Stimulated activated naive CD8-positive, alpha-beta T cell treated with anti-CD3 and anti-CD28 coated beads, Interleukin-15, Interleukin-2, amounts not matched to agents 100 ng/mL and 50 ng/mL, for 24 hours (primary cell): ENCODE measurements at regions not wholly inside any gene's neighbourhood (a gene's known extent, or its start where the extent isn't known, plus 50 kb on each side); places are given as distances from the start of the nearest gene placed in this dataset.
"Not testable (repeated sequence)": the region's sequence is repeated elsewhere in the genome, so short reads cannot be mapped to it uniquely, and the experiment has no call there.

Source experiments
- H3K27ac Mint-ChIP-seq: one replicate; pipeline ENCODE4 v1.8.0; 2021; ENCODE audit warnings: mild to moderate bottlenecking, mixed read lengths
- H3K27me3 Mint-ChIP-seq: one replicate; pipeline ENCODE4 v1.8.0; 2021; ENCODE audit warnings: mixed read lengths
- H3K36me3 Mint-ChIP-seq: one replicate; pipeline ENCODE4 v1.8.0; 2021; ENCODE audit warnings: low read depth, mixed read lengths
- H3K4me1 Mint-ChIP-seq: one replicate; pipeline ENCODE4 v1.8.0; 2021; ENCODE audit warnings: low read depth, mixed read lengths
- H3K4me3 Mint-ChIP-seq: one replicate; pipeline ENCODE4 v1.8.0; 2021; ENCODE audit warnings: mild to moderate bottlenecking, mixed read lengths
- H3K9me3 Mint-ChIP-seq: one replicate; pipeline ENCODE4 v1.8.0; 2021; ENCODE audit warnings: mixed read lengths

DNA sequence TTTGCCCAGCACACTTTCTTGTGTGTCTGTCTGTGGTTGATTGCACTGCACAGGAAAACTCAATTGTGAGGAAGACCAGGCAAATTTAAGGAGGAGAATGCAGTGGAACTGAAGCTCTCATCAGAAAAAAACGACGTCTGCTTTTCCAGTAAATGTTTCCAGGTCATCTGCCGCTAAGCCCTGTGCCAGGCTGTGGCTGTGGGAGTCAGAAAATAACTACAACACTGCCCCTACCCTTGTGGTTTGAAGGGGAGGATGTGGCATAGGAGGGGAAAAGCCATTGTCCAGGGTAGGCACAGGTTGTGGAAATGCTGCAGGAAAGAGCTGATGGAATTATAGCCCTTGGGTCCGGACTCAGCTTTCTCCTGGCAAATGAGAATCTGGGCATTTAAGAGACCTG, 259.7 kb upstream of the TMEM132C start:
- Mint-ChIP-seq H3K36me3 (no peaks in the 10 kb centered on the region), H3K4me3 (no peak overlapping the region)

DNA sequence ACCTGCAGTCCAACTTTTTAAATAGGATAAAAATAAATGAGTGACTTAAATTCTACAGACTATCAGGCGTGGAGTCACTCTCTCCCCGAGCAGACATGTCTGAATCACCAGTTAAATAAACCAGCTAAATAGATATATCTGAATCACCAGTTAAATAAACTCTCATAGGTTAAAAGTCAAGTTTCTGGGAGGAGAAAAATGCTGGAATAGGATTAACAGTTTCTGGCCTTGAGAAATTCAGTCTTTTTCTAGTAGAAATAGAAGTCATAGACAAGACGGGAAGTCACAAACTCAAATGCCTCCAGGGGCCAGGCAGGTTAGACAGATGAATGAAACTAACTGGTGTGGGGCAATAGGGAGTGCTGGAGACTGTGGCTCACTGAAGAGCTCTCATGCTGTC, 258.6 kb upstream of the TMEM132C start:
- peaks cover under 1% of the 10 kb centered on the region for H3K9me3 Mint-ChIP-seq
- H3K4me1 Mint-ChIP-seq, result no peaks in the 10 kb centered on the region
- no peaks in the 10 kb centered on the region for H3K36me3 Mint-ChIP-seq
- H3K27ac Mint-ChIP-seq, result no peak overlapping the region
- no peak overlapping the region for H3K4me3 Mint-ChIP-seq
- no peaks in the 10 kb centered on the region for H3K27me3 Mint-ChIP-seq

More for the DNA sequence above, 259.7 kb upstream of the TMEM132C start:
- no peaks in the 10 kb centered on the region for H3K9me3 Mint-ChIP-seq
- no peaks in the 10 kb centered on the region for H3K27me3 Mint-ChIP-seq
- no peaks in the 10 kb centered on the region for H3K4me1 Mint-ChIP-seq
- H3K27ac Mint-ChIP-seq, result no peak overlapping the region

DNA sequence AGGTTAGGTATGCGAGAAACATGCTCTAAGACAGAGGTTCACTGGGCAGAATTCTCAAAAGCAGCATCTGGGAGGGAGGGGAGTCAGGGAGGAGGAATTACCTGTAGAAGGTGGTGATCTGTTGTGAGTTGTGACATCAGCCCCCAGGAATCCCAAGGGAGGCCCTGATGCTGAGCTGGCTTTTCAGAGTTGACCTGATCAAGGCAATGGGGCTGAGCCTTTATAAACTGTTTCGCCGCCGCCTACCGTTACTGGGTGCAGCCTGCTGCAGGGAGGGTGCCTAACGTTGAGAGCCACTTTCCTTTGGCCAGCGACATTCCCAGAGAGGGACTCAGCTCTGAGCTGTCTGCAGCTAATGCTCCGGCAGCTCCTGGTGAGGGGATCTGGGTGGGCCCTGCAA, 257.9 kb upstream of the TMEM132C start:
- Mint-ChIP-seq H3K4me1 (no peaks in the 10 kb centered on the region), H3K27me3 (no peaks in the 10 kb centered on the region), H3K4me3 (no peak overlapping the region), H3K9me3 (peaks cover 4% of the 10 kb centered on the region), H3K27ac (no peak overlapping the region), H3K36me3 (no peaks in the 10 kb centered on the region)

DNA sequence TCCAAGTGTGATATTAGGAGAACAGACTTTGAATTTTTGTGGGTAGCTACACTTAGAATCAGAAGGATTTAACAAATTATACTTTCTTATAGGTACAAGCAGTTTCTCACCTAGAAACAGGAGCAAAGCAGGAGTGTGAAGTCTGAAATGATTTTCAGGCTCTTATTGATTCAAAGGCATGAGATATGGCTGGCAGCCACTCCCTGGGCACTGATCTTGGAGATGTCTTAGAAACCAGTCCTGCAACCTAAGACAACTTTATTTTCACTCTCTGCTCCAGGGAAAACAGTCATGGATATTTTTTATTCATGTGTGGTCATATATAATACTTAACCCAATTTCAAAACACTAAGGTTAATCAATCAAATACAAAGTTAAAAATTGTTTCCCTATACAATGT, 254.9 kb upstream of the TMEM132C start:
- Mint-ChIP-seq H3K4me3 (no peak overlapping the region), H3K4me1 (no peaks in the 10 kb centered on the region), H3K27ac (no peak overlapping the region), H3K27me3 (no peaks in the 10 kb centered on the region), H3K9me3 (peaks cover 4% of the 10 kb centered on the region), H3K36me3 (no peaks in the 10 kb centered on the region)

DNA sequence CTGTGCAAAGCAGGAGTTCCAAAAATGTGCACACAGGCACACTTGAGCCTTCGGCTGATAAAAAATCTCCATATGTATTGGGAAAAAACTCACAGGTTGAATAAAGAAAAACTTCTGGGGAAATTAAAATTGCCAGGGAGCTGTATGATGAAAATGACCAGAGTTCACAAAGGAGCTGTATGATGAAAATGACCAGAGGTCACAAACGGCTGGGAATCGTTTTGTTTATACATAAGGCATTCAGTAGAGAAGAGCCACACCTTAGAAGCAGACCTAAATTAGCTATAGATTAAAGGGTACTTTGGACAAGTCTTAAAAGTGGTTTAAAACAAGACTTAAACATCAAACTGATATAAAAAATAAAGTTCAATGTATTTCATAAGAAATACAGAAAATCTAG, 251.7 kb upstream of the TMEM132C start:
- Mint-ChIP-seq H3K4me1 (no peaks in the 10 kb centered on the region), H3K9me3 (peaks cover 9% of the 10 kb centered on the region), H3K27me3 (no peaks in the 10 kb centered on the region), H3K36me3 (no peaks in the 10 kb centered on the region), H3K27ac (no peak overlapping the region), H3K4me3 (no peak overlapping the region)

DNA sequence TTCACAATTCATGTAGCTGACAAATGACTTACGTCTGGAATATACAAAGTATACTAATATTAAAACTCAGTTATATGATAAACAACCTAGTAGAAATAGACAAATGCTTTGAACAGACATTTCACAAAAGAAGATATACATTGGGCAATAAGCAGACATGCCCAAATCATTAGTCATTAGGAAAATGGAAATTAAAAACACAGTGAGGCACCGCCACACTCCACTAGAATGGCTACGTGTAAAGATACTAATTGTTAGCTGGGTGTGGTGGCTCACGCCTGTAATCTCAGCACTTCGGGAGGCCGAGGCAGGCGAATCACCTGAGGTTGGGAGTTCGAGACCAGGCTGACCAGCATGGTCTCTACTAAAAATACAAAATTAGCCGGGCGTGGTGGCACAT, 248.9 kb upstream of the TMEM132C start:
- no peak overlapping the region for H3K4me3 Mint-ChIP-seq
- no peaks in the 10 kb centered on the region for H3K36me3 Mint-ChIP-seq
- H3K27me3 Mint-ChIP-seq, result no peaks in the 10 kb centered on the region
- H3K9me3 Mint-ChIP-seq, result peaks cover 9% of the 10 kb centered on the region
- no peaks in the 10 kb centered on the region for H3K4me1 Mint-ChIP-seq
- H3K27ac Mint-ChIP-seq, result no peak overlapping the region

DNA sequence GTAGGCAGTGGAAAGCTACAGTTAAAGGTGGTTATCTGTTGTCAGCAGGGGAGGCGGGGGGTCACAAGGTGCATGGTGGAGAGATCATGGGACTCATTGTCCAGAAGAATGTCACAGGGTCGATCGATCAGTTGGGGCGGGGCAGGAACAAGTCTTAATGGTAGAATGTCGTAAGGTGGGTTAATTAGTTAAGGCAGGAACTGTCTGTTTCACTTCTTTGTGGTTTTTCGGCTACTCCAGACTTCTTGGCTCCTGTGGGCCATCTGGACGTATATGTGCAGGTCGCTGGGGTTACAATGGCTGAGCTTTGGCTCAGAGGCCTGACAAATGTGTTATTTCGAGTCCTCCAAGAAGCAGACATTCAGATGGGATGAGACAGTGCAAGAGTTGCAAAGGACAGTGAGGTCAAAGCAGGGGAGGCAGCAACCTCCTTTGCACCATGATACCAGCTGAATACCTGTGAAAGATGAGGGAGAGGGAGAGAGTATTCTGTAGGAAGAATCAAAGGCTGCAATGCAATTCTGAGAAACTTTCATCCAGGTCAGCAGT, 246.9 kb upstream of the TMEM132C start:
- peaks cover 5% of the 10 kb centered on the region for H3K9me3 Mint-ChIP-seq
- no peaks in the 10 kb centered on the region for H3K27me3 Mint-ChIP-seq
- H3K4me1 Mint-ChIP-seq, result no peaks in the 10 kb centered on the region
- no peak overlapping the region for H3K4me3 Mint-ChIP-seq
- no peaks in the 10 kb centered on the region for H3K36me3 Mint-ChIP-seq
- no peak overlapping the region for H3K27ac Mint-ChIP-seq

DNA sequence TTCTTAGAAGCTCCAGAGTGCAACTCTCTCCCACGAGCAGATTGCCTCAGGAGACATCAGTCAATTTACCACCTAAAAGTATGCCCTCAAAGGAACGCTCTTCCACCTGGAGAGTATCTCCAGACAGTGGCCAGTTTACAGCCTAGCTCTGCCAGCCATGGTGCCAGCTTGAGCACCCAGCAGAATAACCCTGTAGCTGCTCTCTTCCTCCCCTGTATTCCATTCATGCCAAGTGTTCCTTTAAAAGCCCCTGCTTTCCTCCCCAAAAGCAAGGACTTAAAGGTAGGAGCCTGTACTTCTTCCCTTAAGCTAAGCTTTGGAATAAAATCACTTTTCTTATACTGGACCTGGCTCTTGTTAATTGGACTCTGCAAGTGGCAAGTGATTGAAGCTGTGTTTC, 245.4 kb upstream of the TMEM132C start:
- H3K4me1 Mint-ChIP-seq, result no peaks in the 10 kb centered on the region
- peaks cover 5% of the 10 kb centered on the region for H3K9me3 Mint-ChIP-seq
- H3K4me3 Mint-ChIP-seq, result no peak overlapping the region
- H3K27me3 Mint-ChIP-seq, result no peaks in the 10 kb centered on the region
- no peak overlapping the region for H3K27ac Mint-ChIP-seq
- no peaks in the 10 kb centered on the region for H3K36me3 Mint-ChIP-seq

DNA sequence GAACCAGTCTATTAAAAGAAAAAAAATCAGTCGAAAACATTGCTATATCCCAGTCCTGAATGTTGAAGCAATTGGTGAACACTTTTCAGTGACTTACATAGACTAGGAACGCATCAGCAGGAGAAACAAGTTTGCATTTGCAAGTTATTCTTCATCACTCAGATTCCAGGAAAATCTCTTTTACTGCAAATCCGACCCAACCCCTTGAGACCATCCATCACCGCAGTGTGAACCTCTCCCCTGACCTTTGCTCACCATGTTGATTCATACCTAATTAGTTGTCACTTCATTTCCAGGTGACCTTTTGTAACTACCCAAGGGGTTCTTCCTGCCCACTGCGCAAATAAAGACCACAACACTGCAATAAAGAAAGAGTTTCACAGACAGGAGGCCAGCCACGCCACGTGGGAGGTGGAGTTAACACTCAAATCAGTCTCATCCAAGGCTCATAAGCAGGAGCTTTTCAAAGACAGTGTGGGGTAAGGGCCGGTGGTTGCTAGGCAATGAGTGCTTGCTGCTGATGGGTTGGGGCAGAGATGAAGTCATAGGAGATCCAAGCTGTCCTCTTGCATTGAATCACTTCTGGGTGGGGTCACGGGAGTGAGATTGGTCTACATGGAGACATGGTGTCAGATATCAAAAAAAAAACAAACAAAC, 241.3 kb upstream of the TMEM132C start:
- peaks cover 7% of the 10 kb centered on the region for H3K9me3 Mint-ChIP-seq
- H3K36me3 Mint-ChIP-seq, result no peaks in the 10 kb centered on the region
- no peaks in the 10 kb centered on the region for H3K27me3 Mint-ChIP-seq
- no peak overlapping the region for H3K4me3 Mint-ChIP-seq
- no peak overlapping the region for H3K27ac Mint-ChIP-seq
- H3K4me1 Mint-ChIP-seq, result no peaks in the 10 kb centered on the region

DNA sequence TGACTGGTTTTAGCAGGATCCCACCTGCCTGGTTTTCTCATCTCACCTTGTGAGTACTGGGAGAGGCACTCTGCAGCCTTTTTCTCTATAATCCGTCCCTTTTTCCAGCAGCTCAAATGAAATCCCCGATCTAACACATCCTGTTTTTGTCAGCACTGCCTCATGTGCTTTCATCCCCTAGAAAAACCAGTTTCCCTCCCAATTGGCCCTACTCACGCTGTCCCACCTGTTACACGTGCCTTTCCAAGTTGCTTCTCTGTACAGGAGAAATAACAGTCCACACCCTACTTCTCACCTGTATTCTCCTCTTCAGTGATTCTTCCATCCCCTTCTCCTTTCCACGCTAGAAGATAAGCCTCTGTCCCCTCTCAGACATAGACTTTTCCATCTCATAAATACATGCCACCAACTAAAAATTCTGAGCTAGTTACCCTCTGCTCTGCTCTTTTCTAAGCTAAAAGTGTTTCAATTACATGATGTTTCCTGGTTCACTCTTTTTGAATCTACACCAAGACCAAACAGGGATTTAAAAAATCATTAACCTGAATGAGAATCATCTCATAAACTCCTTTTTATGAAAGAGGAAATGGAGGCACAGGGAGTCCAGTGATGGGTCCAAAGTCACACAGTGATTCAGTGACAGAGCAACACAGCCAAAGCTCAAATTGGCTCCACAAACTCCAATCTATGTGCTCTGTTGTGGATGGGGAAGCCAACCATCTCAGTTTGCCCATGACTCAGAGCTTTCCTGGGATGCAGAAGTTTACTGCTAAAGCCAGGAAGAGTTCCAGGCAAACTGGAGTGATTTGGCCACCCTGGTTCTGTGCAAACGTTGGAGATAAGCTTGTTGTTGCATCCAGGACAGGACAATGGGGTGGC, 240.0 kb upstream of the TMEM132C start:
- Mint-ChIP-seq H3K4me1 (no peaks in the 10 kb centered on the region), H3K27me3 (no peaks in the 10 kb centered on the region), H3K36me3 (no peaks in the 10 kb centered on the region), H3K27ac (no peak overlapping the region), H3K9me3 (peaks cover 7% of the 10 kb centered on the region), H3K4me3 (no peak overlapping the region)

DNA sequence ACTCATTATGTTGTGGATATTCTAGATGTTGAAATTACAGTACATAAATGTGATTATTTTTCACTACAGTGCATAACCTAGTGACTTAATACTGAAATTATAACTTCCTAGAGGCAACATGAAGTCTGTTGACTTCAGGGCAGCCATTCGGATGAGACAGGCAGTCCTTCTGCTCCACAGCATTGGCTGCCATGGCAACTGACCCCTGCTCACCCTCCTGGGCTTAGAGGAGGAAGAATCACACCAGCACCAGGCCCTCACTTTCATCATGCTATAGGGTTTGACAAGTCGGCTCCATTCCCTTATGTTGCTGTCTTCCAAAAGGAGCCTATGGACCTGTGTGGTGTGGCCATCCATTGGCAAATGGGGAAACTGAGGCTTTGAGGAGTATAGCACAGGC, 233.5 kb upstream of the TMEM132C start:
- Mint-ChIP-seq H3K4me3 (no peak overlapping the region), H3K27me3 (no peaks in the 10 kb centered on the region), H3K27ac (no peak overlapping the region), H3K4me1 (no peaks in the 10 kb centered on the region), H3K36me3 (no peaks in the 10 kb centered on the region), H3K9me3 (peaks cover 3% of the 10 kb centered on the region)

DNA sequence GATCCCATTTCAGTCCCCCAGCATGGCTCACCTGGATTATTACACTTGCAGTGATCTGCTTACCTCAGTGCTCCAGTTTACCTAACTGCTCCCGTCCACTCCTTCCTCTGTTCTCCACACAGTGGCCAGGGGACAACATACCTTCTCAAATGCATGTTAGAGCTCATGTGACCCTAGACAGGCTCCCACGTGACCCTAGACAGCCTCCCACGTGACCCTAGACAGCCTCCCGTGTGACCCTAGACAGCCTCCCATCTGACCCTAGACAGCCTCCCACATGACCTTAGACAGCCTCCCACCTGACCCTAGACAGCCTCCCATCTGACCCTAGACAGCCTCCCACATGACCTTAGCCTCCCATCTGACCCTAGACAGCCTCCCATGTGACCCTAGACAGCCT, 226.0 kb upstream of the TMEM132C start:
- H3K4me1 Mint-ChIP-seq, result no peaks in the 10 kb centered on the region
- no peak overlapping the region for H3K4me3 Mint-ChIP-seq
- H3K9me3 Mint-ChIP-seq, result peaks cover 21% of the 10 kb centered on the region
- H3K27ac Mint-ChIP-seq, result no peak overlapping the region
- H3K36me3 Mint-ChIP-seq, result no peaks in the 10 kb centered on the region
- H3K27me3 Mint-ChIP-seq, result no peaks in the 10 kb centered on the region

DNA sequence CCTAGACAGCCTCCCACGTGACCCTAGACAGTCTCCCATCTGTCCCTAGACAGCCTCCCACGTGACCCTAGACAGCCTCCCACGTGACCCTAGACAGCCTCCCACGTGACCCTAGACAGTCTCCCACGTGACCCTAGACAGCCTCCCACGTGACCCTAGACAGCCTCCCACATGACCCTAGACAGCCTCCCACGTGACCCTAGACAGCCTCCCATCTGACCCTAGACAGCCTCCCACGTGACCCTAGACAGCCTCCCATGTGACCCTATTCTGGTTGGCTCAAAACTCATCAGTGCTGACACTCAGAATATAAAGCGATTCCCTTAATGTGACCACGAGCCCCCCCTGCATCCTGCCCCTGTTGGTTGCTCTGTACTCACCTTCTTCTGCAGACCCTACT, 224.7 kb upstream of the TMEM132C start:
- not testable (repeated sequence) for H3K27me3 Mint-ChIP-seq, H3K27ac Mint-ChIP-seq, H3K36me3 Mint-ChIP-seq, H3K4me3 Mint-ChIP-seq, H3K4me1 Mint-ChIP-seq
- peaks cover 21% of the 10 kb centered on the region for H3K9me3 Mint-ChIP-seq

DNA sequence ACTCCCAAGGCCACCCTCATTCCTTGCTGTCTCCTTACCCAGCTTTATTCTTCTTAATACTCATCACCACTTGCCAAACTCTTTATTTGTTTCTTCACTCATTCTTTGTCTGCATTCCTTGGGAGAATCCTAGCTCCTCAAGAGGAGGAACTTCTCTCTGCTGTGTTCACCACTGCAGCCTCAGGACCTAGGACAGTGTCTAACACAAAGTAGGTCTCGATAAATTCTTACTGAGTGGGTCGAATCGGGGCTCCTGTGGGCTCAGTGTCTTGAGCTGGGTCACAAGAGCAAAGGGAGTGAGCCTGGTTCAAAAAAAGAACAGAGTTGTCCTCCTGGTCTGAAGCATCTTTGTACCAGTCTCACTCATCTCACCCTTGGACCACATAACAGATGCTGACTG, 224.1 kb upstream of the TMEM132C start:
- H3K4me1 Mint-ChIP-seq, result no peaks in the 10 kb centered on the region
- no peaks in the 10 kb centered on the region for H3K36me3 Mint-ChIP-seq
- no peaks in the 10 kb centered on the region for H3K27me3 Mint-ChIP-seq
- H3K9me3 Mint-ChIP-seq, result peaks cover 21% of the 10 kb centered on the region
- no peak overlapping the region for H3K4me3 Mint-ChIP-seq
- H3K27ac Mint-ChIP-seq, result no peak overlapping the region

DNA sequence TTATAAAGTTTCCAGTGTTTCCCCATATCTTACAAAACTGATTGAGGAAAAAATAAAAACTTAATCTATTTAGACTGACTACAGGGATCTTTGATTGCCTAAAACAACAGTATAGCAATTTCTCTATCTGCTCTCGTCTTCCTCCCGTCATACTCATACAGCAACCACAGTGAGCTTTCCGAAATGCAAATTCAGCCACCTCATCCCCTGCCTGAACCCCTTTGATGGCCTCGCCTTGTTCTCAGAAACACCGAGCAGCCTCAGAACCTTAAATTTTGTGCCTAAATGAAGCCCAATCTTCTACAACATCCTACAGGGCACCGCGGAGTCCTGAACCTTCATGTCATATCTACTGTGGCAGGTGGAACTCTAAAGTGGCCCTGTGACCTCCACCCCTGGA, 223.7 kb upstream of the TMEM132C start:
- H3K27me3 Mint-ChIP-seq, result no peaks in the 10 kb centered on the region
- H3K27ac Mint-ChIP-seq, result no peak overlapping the region
- peaks cover 21% of the 10 kb centered on the region for H3K9me3 Mint-ChIP-seq
- H3K4me3 Mint-ChIP-seq, result no peak overlapping the region
- H3K4me1 Mint-ChIP-seq, result no peaks in the 10 kb centered on the region
- no peaks in the 10 kb centered on the region for H3K36me3 Mint-ChIP-seq
